ENCODE measurements at regions not wholly inside any gene's neighbourhood (a gene's known extent, or its start where the extent isn't known, plus 50 kb on each side); places are given as distances from the start of the nearest gene placed in this dataset.

DNA sequence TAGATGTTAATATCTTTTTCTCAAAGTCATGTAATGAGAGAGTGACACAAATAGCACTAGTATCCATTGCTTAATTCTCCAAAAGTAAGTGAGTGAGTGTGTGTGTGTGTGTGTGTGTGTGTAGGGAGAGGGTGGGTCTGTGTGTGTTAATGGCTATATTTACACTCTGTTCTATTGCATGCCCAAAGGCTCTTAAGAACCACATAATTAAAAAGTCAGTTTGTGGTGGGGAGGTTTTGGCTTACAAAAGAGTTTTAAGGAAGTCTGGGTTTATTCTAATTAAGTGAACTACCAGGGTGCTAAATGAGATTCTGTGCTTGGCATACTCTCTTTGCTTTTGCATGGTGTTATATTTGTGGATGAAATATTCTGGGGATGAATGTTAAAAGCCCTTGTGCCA, 1897.6 kb upstream of the FLRT2 start:
- TF ChIP-seq, protein P1, sequence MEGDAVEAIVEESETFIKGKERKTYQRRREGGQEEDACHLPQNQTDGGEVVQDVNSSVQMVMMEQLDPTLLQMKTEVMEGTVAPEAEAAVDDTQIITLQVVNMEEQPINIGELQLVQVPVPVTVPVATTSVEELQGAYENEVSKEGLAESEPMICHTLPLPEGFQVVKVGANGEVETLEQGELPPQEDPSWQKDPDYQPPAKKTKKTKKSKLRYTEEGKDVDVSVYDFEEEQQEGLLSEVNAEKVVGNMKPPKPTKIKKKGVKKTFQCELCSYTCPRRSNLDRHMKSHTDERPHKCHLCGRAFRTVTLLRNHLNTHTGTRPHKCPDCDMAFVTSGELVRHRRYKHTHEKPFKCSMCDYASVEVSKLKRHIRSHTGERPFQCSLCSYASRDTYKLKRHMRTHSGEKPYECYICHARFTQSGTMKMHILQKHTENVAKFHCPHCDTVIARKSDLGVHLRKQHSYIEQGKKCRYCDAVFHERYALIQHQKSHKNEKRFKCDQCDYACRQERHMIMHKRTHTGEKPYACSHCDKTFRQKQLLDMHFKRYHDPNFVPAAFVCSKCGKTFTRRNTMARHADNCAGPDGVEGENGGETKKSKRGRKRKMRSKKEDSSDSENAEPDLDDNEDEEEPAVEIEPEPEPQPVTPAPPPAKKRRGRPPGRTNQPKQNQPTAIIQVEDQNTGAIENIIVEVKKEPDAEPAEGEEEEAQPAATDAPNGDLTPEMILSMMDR (IDR thresholded peaks at IDR 0.05; ENCODE audit: control insufficient read depth, extremely low read depth, insufficient read depth): no peak
- no peak for DNase-seq (ENCODE audit: low read depth)
- no peak overlapping the region for H3K4me3 ChIP-seq (ENCODE audit: low read depth, low read length)

DNA sequence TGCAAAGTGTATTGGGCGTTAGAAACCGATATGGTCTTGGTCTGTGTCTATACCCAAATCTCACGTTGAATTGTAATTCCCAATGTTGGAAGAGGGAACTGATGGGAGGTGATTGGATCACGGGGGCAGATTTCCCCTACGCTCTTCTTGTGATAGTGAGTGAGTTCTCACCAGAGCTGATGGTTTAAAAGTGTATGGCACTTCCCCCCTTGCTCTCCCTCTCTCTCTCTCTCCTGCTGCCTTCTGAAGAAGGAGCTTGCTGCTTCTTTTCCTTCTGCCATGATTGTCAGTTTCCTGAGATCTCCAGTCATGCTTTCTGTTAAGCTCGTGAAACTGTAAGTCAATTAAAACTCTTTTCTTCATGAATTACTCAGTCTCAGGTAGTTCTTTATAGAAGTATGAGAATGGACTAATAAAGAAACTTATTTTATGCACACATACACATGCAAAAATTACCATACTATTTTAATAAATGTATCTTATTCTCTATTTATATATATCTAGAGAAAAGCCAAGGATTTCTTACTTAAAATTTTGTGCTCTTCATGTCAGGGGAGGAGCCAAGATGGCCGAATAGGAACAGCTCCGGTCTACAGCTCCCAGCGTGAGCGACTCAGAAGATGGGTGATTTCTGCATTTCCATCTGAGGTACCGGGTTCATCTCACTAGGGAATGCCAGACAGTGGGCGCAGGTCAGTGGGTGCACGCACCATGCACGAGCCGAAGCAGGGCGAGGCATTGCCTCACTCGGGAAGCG, 1891.0 kb upstream of the FLRT2 start:
- DNase-seq (ENCODE audit: low read depth): no peak
- H3K4me3 ChIP-seq (ENCODE audit: low read depth, low read length): peak overlapping the region; percentile 49
- TF ChIP-seq, protein P1 (IDR thresholded peaks at IDR 0.05; ENCODE audit: control insufficient read depth, extremely low read depth, insufficient read depth): no peak

DNA sequence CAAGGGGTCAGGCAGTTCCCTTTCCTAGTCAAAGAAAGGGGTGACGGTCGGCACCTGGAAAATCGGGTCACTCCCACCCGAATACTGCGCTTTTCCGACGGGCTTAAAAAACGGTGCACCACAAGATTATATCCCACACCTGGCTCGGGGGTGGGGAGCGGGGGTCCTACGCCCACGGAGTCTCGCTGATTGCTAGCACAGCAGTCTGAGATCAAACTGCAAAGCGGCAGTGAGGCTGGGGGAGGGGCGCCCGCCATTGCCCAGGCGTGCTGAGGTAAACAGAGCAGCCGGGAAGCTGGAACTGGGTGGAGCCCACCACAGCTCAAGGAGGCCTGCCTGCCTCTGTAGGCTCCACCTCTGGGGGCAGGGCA, 1890.5 kb upstream of the FLRT2 start:
- DNase-seq (ENCODE audit: low read depth): peak; percentile 1
- H3K4me3 ChIP-seq (ENCODE audit: low read depth, low read length): peak overlapping the region; percentile 49

DNA sequence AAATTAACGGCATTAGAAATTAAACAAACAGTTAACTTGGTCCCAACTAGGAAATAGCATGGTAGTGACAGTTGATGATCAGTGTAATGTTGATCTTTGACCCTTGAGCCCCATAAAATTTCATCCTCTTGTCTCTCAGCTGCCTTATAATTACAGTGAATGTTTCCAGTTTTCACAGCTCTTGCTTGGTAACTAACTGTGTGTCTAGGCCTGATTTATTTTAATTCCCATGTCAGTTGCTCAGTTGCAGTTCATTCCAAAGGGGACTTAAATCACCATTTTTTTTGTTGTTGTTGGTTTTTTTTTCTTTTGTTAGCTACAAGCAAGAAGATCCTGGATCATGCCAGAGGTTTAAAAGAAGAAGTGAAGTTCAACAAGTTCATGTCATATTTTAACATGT, 1883.7 kb upstream of the FLRT2 start:
- no peak for DNase-seq (ENCODE audit: low read depth)
- TF ChIP-seq, protein P1 (IDR thresholded peaks at IDR 0.05; ENCODE audit: control insufficient read depth, extremely low read depth, insufficient read depth): no peak

DNA sequence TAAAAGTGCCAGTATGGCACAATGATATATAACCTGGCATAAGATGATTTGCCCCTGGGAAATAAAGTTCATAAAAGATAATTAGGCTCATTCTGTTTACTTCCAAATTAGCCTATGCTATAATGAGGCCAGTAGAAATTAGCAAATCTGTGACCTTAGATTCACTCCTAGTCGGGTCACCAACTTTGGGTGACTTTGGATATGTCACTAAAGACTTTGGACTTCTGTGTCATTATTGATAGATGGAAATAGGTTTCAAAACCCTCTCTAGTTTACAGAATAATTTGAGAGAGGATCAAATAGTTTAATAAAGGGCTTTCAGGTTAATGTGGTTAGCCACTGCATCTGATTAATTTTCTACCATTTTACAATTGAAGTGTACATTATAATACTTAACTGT, 1869.3 kb upstream of the FLRT2 start:
- TF ChIP-seq, protein P1 (IDR thresholded peaks at IDR 0.05; ENCODE audit: control insufficient read depth, extremely low read depth, insufficient read depth): no peak

More for the DNA sequence above, 1883.7 kb upstream of the FLRT2 start:
- no peak overlapping the region for H3K4me3 ChIP-seq (ENCODE audit: low read depth, low read length)

DNA sequence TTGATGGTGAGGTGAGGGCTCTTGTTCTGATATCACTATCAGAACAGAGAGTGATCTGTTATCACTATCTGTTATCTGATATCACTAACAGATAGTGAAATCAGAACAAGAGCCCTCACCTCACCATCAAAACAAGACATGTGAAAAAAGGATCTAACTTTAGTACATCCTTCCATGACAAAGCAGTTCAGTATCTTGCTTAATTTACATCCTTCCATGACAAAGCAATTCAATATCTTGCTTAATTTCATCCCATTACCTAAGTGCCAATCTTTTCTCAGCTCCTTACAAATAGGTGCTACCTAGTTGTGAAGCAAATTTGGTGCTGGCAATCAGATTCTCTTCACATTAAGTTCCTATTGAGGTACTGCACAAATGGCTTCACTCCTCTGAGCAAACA, 1865.6 kb upstream of the FLRT2 start:
- TF ChIP-seq, protein P1 (IDR thresholded peaks at IDR 0.05; ENCODE audit: control insufficient read depth, extremely low read depth, insufficient read depth): no peak
- no peak for DNase-seq (ENCODE audit: low read depth)
- no peak overlapping the region for H3K4me3 ChIP-seq (ENCODE audit: low read depth, low read length)

More for the DNA sequence above, 1869.3 kb upstream of the FLRT2 start:
- no peak overlapping the region for H3K4me3 ChIP-seq (ENCODE audit: low read depth, low read length)
- no peak for DNase-seq (ENCODE audit: low read depth)

DNA sequence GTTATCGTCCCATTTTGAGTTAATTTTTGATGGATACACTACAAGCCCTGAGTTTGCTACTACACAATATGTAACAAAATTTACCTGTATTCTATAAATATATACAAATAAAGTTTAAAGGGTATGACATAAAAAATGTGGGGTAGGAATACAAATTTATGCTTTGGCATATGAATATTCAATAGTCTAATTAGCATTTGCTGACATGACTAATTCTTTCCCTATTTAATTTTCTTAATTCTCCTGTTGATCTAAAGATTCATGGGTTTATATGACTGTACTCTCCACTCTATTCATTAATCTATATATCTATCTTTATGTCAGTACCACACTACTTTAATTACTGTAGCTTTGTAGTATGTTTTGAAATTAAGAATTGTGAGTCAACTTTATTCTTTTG, 1840.7 kb upstream of the FLRT2 start:
- no peak overlapping the region for H3K4me3 ChIP-seq (ENCODE audit: low read depth, low read length)
- no peak for DNase-seq (ENCODE audit: low read depth)
- TF ChIP-seq, protein P1 (IDR thresholded peaks at IDR 0.05; ENCODE audit: control insufficient read depth, extremely low read depth, insufficient read depth): no peak

Data from LNCaP clone FGC (cell line).